ENCODE measurements at regions not wholly inside any gene's neighbourhood (a gene's known extent, or its start where the extent isn't known, plus 50 kb on each side); places are given as distances from the start of the nearest gene placed in this dataset.
A peak's percentile ranks its signal among the peaks of the same experiment; 100 is the strongest.

DNA sequence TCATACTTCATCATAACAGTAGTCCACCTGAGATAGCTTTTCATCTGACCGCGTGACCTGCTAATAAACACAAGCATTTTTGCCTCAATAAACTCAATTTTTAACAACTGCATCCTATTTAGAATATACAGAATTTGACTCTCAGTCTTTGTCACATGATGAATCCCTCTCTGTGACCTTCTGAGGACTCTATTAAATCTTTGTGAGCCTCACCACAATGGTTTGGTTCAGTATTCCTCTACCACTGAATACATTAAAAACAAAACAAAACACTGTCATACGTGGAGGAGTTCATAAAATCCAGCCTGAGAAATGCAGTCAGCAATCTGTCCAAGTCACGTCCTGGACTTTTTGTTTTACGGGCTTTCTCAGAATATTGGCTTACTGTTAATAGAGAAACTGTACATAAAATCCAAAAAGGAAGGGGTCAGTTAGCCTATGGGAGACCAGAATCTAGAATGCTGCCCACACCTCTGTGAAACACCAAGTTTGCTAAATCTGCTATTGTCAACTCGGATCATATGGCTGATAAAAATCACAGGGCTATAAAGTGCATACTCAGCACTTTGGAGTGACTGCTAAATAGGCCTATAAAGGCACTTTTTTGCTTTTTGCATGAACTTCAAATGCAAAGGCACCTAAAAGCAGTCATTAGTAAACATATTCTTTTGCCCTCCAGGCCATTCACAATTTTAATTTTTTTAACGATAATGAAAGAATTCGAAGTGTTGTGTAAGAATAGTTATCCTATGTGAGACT, 190.3 kb upstream of the HDDC2 start:
- DNase-seq (ENCODE audit: low spot score) = no peak

DNA sequence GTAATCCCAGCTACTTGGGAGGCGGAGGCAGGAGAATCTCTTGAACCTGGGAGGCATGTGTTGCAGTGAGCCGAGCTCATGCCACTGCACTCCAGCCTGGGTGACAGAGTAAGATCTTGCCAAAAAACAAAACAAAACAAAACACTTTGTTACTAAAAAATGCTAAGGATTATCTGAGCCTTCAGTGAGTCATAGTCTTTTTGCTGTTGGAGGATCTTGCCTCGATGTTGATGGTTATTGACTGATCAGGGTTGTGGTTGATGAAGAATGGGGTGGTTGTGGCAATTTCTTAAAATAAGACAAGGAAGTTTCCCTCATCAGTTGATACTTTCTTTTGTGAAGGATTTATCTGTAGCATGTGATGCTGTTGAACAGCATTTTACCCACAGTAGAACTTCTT, 196.8 kb upstream of the HDDC2 start:
- DNase-seq (ENCODE audit: low spot score) = no peak

DNA sequence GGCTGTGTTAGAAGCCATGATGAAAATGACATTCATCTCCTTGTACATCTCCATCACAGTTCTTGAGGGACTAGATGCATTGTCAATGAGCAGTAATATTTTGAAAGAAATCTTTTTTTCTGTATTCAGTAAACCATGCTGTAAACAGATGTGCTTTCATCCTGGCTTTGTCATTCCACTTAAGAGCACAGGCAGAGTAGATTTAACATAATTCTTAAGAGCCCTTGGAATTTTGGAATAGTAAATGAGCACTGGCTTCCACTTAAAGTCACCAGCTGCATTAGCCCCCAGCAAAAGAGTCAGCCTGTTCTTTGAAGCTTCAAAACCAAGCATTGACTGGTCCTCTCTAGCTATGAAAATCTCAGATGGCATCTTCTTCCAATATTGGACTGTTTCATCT, 197.8 kb upstream of the HDDC2 start:
- DNase-seq (ENCODE audit: low spot score) = no peak

DNA sequence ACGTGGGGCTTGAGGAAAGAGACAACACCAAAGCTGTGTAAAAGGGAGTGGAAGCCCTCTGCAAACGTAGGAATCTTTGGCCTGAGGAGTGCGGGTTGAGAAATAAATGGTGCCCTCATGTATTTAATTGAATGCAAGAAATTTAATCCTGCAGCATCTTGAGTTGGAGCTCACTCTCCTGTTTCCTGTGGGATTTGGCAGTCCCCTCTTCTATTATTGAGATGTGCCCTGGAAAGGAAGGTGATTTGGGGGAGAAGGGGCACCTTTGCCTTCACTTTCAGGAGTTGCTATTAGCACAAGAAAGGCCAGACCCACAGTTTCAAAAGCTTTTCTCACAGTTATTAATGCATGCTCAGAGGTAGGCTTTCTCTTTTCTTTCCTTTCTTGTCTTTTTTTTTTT, 201.4 kb upstream of the HDDC2 start:
- no peak for DNase-seq (ENCODE audit: low spot score)

DNA sequence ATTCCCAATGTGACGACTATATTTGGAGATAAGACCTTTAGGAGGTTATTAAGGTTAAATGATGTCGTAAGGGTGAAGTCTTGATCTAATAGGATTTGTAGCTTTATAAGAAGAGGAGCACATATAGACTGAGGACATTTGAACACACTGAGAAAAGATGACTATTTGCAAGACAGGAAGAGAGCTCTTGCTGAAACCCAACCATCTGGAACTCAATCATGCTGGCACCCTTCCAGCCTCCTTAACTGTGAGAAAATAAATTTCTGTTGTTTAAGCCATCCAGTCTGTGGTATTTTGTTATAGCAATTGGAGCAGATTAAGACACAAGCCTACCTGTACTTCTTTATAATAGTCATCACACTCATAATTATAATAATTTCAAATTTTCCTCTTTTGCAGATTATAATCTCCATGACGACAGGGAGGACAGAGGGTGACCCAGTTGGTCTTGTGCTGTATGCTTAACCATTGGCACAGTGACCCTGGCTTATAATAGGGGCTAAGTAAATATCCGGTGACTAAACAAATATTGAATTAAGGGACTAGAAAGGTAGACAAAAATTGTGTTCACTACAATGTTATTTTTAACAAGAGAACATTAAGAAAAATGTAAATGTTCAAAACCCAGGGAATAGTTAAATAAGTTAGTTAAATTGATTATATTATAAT, 206.4 kb upstream of the HDDC2 start:
- DNase-seq (ENCODE audit: low spot score) = no peak

DNA sequence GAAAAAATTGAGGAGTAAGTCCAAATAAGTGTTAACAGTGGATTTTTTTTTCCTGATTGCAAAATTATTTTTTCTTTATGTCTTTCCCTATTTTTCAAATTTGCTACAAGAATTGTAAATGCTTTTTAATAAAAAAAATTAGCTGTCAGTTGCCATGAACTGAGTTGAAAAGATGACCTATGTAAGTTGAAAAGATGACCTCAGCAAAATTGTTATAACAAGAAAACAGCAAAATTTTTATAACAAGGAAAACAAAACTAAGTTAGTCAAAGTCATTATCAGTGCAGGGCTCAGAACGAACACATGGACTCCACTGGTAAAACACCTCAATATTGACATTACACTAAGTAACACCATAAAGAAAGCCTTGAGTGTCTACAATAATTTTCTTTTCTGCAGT, 207.0 kb upstream of the HDDC2 start:
- no peak for DNase-seq (ENCODE audit: low spot score)

DNA sequence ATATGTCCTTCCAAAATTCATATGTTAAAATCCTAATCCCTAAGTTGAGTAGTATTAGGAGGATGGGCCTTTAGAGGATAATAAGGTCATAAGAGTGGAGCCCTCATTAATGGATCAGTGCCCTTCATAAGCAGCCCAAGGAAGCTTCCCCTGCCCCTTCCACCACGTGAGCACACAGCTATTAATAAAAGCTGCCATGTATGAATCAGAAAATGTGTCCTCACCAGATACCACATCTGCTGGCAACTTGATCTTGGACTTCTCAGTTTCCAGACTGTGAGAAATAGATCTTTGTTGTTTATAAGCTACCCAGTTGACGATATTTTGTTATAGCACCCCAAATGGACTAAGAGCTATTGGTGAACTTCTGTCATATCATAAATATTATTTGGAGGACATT, 207.7 kb upstream of the HDDC2 start:
- DNase-seq (ENCODE audit: low spot score) = no peak

DNA sequence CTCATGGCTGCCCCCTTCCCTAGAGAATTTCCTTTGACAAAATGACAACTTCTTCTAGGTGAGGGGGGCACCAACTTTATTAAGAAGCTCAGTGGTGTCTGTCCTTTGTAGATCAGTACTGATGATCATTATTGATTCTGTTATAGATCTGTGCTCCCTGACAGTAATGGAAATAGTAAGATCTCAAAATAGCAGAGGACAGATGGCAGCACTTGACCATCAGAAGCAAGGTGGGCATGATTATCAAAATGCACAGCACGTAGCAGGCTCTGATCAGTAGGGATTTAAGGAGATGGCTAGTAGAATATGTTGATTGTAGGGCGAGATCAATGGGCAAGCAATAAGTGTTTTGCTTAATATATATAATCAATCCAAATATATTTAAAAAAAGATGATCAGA, 208.6 kb upstream of the HDDC2 start:
- DNase-seq (ENCODE audit: low spot score) = no peak

DNA sequence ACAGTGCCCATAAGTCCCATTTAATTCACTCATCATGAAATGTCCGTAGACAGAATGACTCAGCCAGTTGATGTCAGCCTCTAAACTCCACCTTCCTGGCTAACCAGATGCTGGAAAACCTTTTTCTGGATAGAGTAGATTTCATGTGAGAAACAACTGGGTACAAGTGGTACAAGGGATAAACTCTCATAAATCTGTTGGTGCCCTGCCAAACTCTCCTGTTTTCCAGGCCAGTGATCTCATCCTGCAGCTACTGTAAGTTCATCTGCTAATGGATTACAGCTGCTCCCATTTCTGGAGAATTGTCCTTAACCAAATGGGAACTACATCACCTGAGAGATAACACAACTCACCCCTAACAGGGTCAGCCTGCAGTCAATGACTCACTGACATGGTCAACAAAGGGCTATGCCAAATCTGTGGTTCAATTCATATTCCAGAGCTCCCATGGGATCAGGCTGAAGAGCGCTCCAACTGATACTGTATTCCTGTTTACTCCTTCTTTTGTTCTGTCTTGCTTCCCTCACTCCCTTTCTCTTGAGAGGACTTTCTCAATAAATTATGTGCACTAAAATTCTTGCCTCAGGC, 210.1 kb upstream of the HDDC2 start:
- DNase-seq (ENCODE audit: low spot score) = peak; percentile 21

DNA sequence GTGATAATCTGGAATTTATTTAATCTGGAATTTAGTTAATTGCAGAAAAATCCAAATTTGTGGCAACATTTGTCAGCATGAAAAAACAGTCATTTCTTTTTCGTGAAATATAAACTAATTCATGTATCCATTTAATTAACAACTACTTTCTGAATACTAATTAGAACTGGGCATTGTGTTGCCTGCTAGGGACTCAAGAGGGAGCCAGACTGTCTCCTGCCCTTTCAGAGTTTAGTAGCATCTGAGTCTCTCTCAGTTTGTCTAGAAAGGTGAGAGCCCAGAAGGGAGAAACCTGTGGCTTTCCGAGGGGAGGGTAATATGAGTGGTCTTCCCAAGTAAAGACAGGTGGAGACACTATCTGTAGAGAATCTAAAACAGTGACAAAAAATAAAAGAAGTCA, 210.9 kb upstream of the HDDC2 start:
- DNase-seq (ENCODE audit: low spot score) = peak; percentile 39

DNA sequence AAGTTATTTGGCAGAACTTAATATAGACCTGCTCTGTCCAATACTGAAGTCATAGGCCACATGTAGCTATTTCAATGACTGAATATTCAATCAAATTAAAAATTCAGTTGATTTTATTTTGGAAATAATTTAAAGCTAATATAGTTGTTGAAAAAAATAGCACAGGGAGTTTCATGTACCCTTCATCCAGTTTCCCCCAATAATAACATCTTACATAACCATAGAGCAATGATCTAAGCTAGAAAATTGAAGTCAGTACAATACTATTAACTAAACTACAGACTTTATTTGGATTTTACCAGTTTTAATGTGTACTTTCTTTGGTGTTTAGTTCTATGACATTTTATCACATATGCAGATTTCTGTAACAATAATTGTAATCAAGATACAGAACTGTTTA, 212.2 kb upstream of the HDDC2 start:
- no peak for DNase-seq (ENCODE audit: low spot score)

DNA sequence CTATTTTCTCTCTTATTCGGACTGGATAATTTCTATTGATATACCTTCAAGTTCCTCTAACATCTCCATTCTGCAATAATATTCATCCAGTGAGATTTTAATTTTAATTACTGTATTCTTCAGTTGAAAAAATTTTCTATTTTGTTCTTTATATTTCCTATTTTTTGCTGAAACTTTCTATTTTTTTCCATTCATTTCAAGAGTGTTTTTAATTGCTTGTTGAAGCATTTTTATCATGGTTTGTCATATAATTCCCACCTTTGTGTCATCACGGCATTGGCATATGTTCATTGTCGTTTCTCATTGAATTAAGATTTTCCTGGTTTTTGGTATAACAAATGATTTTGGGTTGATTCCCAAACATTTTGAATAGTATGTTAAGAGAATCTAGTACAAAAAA, 214.9 kb upstream of the HDDC2 start:
- DNase-seq (ENCODE audit: low spot score) = no peak

DNA sequence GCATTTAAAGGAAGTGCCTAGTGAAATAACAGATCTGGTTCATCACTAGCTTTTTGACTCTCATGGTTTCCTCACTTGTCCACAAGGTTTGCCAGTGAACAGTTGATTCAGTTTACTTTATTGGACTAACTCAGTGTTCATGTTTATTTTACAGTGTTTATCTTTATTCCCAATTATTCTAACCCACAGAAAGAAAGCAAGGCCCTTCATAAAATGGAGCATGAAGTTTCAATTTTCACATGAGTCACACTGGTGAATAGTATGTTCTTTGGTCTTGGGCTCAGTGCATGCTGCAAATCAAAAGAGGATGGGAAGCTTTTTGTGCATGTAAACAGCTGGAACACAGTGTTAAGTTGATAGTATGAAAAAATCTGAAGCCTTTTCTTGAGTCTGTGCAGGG, 217.6 kb upstream of the HDDC2 start:
- DNase-seq (ENCODE audit: low spot score) = no peak

DNA sequence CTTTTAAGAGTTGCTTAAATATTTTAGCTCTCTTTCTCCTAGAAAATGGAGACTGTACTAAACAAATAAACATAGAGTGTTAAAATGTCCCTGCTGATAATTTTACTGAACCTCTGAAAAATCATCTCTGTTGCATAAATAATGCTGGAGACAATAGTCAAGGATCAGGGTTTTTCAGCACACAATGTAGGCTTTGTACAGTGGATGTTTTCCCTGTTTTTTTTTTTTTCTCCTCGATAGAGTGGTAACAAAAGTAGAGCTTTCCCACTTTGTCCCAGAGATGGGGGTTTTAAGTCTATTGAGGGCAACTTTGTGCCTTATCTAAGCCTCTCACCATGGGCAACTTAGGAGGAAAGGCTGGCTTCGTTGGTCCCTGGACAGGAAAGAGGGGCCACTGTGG, 222.6 kb upstream of the HDDC2 start:
- DNase-seq (ENCODE audit: low spot score) = no peak

DNA sequence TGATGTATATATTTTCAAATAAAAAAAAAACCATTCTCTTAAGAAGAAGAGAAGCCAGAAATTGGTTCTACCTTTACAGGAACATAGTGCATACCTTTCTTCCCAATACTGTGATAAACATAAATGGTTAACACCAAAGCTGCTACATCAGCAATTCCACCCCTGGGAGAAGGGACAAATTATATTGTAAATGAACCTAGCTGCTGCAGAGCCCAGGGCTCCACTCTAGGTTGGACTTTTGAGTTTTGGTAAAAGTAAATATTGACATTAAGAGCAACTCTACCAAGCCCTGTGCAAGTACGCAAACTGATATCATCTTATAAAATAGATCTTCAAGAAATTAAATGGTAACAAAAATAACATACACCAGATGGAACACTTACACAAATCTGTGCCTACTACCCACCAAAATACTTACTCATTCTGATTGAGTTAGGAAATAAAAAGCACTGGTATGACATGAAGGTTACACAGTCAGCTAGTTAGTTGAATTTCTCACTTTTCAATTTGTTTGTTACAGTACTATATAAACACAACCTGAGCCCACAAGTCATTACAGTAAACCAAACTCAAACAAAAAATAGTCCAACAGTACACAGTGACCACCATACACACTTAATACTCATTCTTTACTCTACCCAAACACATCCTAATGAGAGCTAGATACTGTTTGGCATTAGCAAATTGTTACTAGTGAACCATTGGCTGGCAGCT, 223.3 kb upstream of the HEY2 start:
- DNase-seq (ENCODE audit: low spot score) = no peak

DNA sequence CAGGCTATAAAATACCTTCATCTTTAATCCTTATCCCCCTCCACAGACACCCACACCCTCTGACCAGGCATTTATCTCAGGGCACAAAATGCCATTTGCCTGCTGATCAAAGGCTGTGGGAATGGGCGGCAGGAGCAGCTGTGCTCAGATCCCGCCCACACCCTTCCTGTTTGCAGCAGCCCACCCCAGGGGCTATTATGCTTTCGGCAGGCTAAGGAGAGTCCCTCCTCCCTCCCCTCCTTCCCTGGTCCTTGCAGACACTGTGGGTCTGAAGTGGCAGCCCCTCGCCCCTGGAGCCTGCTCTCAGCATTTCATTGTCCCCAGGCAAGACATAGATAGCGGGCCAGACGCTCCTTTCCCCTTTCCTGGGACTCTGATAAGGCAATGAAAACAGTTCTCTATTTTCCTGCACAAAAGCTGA, 220.8 kb upstream of the HEY2 start:
- DNase-seq (ENCODE audit: low spot score) = no peak

DNA sequence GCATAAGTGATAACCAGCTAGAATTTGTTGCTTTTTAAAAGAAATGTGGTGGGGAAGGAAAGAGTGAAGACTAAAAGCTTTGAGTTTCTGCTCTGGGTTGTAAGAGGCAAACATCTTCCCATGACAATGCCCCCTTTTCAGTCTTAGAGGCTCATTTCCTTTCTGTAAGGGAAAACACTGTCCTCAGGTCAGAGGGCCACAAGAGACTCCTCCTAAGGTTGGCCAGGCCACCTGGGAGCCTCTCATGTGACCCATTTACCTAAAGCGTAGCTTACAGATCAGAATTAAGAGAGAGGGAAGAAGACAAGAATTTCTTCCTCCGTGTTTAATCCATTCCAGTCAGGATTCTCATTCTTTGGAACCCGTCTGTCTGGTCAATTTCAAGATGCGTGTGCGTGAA, 220.4 kb upstream of the HEY2 start:
- no peak for DNase-seq (ENCODE audit: low spot score)

DNA sequence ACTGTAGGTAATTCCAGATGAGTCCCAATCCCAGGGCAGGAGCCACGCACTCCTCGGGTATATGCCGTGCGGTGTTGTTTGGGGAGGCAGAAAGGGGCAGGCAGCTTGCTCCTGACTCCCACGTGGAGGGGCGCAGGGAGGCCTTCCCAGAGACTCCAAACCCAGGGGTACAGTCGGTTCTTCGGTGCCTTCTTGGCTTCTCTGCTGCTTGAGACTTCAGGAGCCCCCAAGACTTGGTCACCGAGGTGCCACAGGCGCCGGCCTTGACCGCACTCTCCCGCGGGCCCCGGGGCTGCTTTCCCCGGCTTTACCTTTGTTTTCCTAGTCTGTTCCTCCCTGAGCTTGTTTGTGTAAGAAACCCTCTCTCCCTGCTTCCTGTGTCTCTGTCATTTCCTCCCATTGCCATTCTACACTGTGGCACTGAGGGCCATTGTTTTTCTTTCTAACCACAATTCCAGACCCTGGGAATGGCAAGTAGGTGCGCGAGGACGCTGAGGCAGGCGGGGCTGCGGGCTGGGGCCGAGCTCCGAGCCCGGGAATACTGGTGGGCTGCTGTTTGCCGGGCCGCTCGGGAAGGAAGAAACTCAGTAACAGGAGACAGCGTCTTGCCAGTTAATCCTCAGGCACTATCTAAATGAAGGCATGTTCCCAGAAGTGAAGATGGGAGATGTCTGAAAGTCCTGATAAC, 215.6 kb upstream of the HEY2 start:
- no peak for DNase-seq (ENCODE audit: low spot score)

DNA sequence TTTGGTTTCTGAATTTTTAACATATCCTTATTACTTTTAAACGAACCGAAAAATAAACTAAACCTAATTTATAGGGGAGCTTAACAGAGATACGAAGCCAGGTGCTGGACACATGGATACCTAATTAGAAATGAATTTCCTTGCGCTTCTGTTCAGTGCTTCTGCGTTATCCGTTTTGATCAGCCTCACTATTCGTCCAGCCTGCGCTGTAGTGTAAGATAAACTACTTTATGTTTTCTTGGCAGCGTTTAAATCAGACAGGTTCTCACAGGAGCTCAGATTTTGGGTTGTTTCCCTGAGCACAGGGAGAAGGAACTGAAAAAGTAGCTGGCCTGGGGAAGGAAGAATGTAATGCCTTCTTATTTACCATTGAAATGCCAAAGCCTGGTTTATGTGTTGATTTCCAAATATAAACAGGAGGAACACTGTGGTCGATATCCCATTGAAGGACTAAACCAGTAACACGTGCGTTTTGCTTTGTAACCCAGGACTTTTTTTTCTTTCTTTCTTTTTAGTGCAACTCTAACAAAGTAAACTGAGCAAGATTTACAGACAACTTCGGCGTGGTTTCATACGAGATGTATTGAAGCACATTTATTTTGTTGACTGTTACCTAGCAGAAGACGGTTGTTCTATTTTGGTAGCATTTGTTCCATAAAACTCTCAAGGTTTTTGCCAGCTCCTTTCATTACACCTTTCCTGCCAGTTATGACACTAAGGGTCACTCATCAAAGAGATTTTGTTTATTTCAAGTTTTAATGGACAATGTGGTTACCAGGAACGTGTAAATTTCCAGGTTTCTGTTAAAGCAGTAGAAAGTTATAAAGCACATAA, 214.8 kb upstream of the HEY2 start:
- no peak for DNase-seq (ENCODE audit: low spot score)

DNA sequence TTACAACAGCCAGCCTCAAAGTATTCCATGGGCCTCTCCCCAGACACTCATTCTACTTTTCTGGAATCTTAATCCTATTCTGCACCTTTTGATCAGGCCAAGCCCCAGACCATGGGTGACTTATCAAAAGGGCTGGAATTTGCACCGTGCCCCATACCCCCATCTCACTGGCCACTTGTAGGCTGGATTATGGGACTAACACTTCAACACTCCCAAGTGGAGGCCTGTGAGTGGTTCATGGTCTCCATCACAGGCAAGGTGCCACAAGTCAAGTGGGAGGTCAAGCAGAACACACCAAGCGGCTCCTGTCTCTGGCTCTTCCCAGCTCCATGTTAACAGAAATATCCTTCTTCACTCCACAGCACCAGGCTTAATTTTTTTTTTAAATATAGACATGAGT, 212.3 kb upstream of the HEY2 start:
- DNase-seq (ENCODE audit: low spot score) = no peak

DNA sequence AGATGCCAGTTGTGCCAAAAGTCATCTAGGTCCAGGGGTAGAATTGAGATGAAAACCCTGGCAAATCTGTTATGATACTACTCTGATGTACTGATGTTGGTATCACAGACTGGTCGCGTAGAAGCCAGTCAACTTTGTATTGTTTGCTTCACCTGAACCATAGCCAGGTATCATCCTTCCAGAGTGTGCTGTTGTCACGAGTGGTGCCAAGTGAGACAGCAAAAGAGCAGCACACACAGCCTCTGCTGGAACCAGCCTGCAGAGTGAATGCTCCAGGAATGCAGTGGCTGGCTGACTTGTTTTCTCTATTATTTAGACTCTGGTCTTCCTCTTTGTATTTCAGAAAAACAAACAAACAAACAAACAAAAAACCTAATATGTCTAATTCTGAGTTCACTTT, 209.5 kb upstream of the HEY2 start:
- DNase-seq (ENCODE audit: low spot score) = no peak

DNA sequence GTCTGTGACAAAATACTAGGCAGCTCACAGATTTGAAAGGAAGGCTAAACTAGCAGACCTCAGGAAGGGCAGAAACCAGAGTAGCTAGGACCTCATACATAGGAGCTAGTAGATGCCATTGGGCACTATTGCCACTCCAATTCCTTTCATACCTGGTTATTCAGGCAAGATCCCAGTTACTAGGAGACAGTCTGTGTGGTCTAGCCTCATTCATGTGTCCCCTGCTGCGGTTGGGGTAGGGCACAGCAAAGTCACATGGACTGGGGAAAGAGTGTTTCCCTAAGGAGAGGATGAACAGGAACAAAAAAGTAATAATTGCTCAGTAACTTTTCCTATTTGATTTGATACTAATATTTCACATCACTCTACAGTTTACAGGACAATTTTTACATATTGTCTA, 204.6 kb upstream of the HEY2 start:
- no peak for DNase-seq (ENCODE audit: low spot score)
